HG02885 (cell line): ENCODE measurements at regions not wholly inside any gene's neighbourhood (a gene's known extent, or its start where the extent isn't known, plus 50 kb on each side); places are given as distances from the start of the nearest gene placed in this dataset.

Experiments
- ATAC-seq: cut with Tn5 transposase; IDR thresholded peaks from one replicate; pipeline ENCODE4 v1.9.1; 2021; ENCODE audit warnings: mild to moderate bottlenecking; ENCODE audit not compliant: unreplicated experiment, poor library complexity

DNA sequence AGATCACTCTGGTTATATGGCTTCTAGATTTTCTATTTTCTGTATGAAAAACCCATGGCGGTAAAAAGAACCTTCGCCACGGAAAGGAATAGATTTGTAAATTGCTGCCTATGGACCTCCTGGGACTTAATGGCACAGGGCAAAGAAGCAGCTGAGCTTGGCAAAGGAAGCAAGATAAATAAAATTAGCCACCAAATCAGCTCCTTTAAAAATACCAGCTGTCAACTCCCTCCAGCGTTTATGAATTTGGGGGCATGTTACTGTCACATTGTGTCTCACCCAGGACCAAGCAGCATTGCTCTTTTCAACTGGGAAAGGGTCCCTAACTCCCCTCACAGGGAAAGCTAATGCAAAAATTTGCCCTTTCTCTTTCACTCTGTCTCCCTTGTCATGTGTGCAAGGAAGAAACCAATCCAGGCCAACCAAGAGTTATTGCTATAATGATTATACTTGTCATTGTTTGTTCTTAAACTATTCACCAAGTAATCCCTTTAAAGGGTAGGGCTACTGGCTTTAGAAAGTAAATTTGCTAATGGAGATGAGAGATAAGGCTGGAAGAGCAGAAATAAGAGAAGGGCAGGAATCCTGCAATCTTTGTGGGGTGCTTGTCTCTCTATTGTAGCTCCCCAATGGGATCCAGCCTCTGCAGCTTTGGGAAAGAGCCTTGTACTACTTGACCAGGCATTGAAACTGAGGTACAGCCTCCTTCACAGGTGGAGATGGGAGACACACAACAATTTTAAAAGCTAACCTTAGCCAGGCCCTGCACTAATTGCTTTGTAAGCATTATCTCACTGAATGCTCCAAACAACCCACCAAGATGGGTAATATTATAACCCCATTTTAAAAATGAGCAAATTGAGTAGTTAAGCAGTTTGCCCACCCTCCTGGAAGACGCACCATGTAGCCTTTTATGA is 119.1 kb upstream of the KLF7 start:
- ATAC-seq, result no peak

GRCh38 chr2:207285473-207285815 is 119.7 kb upstream of the KLF7 start:
- ATAC-seq, result no peak

DNA sequence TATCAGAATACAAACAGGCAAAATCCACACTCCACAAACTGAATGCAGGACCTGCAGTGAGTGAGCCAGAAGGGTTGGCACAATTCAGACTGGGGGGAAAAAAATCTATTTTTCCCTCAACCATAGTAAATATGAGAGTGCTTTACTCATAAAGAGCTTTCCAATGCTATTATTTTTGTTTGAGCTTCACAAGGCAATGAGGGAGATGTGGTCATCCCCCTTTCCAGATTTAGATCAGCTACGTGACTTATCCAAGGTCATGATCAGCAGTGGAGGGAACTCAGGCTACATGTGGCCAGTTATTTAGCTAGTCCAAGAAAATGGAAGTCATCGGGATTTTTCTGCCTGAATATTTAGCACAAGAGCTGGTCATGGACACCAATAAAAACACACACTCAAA is 120.4 kb upstream of the KLF7 start:
- ATAC-seq, result peak; percentile 42

DNA sequence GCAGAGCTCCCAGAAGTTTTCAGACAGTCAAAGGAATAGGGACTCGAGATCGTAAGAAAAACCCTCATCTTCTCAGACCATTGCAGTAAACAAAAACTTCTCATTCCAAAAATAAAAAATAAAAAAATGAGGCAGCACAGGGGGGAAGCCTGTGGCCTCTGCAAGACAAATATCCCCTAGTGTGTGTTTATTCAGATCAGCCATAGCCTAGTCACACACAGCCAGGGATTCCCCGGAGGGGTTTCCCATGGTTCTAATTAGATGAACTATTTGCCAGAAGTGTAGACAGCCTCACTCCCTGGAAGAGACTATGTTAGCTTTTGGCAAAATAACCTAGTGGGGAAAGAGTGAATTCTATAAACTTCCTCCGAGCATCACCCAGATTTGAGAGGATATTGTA is 122.9 kb upstream of the KLF7 start:
- peak; percentile 43 for ATAC-seq

- ATAC-seq, result no peak
Observed at GRCh38 chr2:207289295-207290018, 123.7 kb upstream of the KLF7 start.

GRCh38 chr2:207290833-207291624 is 125.3 kb upstream of the KLF7 start:
- no peak for ATAC-seq

DNA sequence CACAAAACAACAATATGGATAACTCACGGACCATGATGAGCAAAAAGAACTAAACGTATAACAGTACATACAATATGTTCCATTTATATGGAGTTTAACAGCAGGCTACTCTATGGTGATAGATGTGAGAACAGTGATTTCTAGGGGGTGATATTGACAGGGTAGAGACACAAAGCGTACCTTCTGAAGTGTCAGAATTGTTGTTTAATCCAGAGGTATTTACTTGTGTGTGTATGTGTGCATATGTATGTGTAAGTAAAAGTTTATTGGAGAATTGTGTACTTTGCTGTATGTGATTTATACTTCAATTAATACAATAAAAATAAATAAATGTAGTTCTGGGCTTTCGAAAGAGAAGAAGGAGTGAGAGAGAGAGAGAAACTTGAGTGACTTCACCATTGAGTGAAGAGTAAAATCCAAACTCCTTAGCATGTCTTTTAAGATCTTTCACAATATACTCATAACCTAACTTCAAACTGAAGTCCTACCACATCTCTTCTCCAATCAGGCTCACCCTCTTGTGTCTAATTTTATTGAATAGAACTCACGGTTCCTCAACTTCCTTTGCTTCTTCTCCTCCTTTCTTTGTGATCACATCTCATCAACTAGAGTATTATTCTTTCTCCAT is 126.0 kb upstream of the KLF7 start:
- ATAC-seq, result peak; percentile 72

- no peak for ATAC-seq
Observed at GRCh38 chr2:207296265-207296948, 130.7 kb upstream of the KLF7 start.

DNA sequence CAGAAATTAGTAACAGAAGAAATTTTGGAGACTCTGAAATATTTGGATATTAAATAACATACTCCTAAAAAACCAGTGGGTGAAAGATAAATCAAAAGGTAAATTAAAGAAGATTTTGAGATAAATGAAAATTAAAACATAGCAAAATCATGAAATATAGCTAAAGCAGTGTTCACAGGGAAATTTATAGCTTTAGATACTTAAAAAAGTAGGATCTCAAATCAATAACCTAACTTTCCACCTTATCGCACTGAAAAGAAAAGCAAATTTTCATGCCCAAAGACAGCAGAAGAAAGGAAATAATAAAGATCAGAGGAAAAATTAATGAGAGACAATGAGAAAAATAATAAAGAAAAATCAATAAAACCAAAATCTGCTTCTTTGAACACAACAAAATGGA is 135.1 kb upstream of the KLF7 start:
- ATAC-seq, result no peak

GRCh38 chr2:207304761-207305160 is 139.0 kb upstream of the KLF7 start:
- no peak for ATAC-seq

DNA sequence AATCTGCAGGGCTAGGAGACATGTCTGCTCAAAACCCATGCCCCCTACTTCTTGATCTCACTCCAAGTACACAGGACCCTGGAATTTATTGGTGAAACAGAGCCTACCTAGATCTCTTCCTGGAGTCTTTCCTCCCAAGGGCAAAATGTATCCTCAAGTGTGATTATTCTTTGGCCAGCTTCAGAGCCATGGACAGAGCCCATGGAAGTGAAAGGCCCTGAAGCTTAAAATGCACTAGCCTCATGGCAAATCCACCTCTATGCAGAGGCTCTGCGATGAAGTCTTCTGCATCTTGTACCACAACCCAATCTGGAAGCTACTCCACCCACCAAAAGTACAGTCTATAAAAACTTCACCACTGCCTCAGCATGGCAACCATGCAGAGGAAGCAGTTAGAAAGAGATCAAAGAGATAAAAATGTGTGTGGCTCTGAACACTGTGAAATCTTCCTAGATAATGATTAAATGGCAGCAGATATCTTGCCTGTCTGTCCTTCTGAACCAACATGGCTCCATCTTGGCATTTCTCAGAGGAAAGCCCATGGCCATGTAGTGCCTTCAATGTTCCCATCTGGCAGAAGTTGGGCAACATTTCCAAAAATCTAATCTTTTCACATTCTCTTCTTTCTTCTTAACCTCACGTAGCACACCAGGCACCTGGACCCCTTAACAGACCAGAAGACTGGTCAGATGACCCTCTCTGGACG is 142.9 kb upstream of the KLF7 start:
- ATAC-seq, result no peak

- peak; percentile 97 for ATAC-seq
Observed at GRCh38 chr2:207311316-207312005, 145.7 kb upstream of the KLF7 start.

- no peak for ATAC-seq
Observed at GRCh38 chr2:207312006-207312356, 146.2 kb upstream of the KLF7 start.

GRCh38 chr2:207313947-207314346 is 148.2 kb upstream of the KLF7 start:
- ATAC-seq, result no peak

GRCh38 chr2:207315131-207315530 is 149.4 kb upstream of the KLF7 start:
- ATAC-seq, result no peak

DNA sequence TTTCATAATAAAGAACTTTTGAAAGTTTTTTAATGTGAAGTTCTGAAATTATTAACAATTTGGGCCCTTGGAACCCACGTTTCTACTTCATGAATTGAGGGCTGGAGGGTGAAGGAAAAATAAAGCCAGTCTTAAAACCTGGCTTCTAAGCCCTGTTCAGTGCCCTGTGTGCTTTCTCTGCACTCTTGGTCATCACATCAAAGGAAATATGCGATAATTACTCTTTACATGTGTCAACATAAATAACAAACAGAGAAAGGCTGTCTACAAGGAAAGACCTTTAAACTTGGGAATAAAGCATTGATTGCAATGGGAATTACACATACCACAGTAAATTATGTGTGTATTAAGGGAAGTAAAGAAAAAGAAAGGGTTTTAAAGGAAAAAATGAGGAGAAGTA is 150.7 kb upstream of the KLF7 start:
- no peak for ATAC-seq

DNA sequence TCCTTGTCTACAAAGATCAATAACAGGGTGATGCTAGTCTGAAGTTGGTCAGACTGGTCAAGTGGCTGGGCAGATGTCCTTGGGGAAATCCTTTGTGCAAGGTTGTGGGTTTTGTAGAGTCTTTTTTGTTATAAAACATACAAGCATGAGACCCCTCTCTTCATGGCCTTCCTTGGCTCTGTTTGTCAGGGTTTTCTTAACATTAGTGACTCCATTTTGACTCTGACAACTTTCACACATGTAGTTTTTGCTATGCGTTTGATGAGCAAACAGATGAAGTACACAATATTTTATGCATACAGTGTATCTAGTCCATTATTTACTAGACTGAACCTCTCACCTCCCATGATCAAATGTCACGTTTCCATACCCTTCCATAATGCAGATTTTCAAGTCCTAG is 151.2 kb upstream of the KLF7 start:
- ATAC-seq, result no peak

DNA sequence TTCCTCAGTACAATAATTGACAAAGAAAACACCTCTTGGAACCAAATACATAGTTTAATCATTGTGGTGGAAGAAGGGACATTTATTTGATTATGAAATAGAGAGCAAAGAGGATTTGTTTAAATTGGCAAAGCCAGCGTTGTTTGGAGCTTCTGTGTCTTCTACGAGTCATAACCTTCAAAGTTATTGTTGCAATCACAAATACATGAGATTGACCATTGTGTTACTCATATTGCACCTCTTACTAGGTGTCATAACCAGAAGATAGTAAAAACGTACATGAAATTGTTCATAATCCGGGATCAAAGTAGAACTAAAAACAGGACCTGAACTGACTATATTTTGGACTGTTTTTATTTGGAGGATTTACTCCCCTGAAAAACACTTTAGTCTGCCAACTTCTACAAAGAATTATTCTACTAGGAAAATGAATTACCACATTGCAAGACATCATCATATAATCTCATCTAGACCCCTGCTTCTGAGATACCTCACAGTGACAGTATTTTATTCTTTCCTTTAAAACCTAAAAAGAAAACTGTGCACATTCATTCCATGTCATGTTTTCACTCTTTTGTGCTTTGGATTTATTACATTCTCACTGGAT is 151.7 kb upstream of the KLF7 start:
- no peak for ATAC-seq
